GM21529 (cell line): ENCODE measurements at regions not wholly inside any gene's neighbourhood (a gene's known extent, or its start where the extent isn't known, plus 50 kb on each side); places are given as distances from the start of the nearest gene placed in this dataset.

Experiments
- ATAC-seq: cut with Tn5 transposase; IDR thresholded peaks from one replicate; pipeline ENCODE4 v1.9.1; 2021; ENCODE audit not compliant: unreplicated experiment

- no peak for ATAC-seq
Observed at GRCh38 chr16:82248677-82249076, 78.7 kb upstream of the MPHOSPH6 start.

GRCh38 chr16:82248012-82248656, 78.1 kb upstream of the MPHOSPH6 start:
- ATAC-seq, result no peak

GRCh38 chr16:82242201-82242600, 72.2 kb upstream of the MPHOSPH6 start:
- no peak for ATAC-seq

GRCh38 chr16:82241469-82242052, 71.5 kb upstream of the MPHOSPH6 start:
- ATAC-seq, result no peak

- no peak for ATAC-seq
Observed at GRCh38 chr16:82240111-82240510, 70.1 kb upstream of the MPHOSPH6 start.

- ATAC-seq, result no peak
Observed at GRCh38 chr16:82236875-82237274, 66.9 kb upstream of the MPHOSPH6 start.

GRCh38 chr16:82236415-82236814, 66.4 kb upstream of the MPHOSPH6 start:
- ATAC-seq, result peak; percentile 52

GRCh38 chr16:82232806-82233205, 62.8 kb upstream of the MPHOSPH6 start:
- no peak for ATAC-seq

GRCh38 chr16:82231008-82231787, 61.2 kb upstream of the MPHOSPH6 start:
- ATAC-seq, result no peak

- no peak for ATAC-seq
Observed at GRCh38 chr16:82229800-82230619, 60.0 kb upstream of the MPHOSPH6 start.

- no peak for ATAC-seq
Observed at GRCh38 chr16:82226327-82226726, 56.3 kb upstream of the MPHOSPH6 start.

- ATAC-seq, result no peak
Observed at GRCh38 chr16:82224821-82225220, 54.8 kb upstream of the MPHOSPH6 start.

- no peak for ATAC-seq
Observed at GRCh38 chr16:82220541-82220940, 50.5 kb upstream of the MPHOSPH6 start.
